ENCODE measurements at regions not wholly inside any gene's neighbourhood (a gene's known extent, or its start where the extent isn't known, plus 50 kb on each side); places are given as distances from the start of the nearest gene placed in this dataset.

DNA sequence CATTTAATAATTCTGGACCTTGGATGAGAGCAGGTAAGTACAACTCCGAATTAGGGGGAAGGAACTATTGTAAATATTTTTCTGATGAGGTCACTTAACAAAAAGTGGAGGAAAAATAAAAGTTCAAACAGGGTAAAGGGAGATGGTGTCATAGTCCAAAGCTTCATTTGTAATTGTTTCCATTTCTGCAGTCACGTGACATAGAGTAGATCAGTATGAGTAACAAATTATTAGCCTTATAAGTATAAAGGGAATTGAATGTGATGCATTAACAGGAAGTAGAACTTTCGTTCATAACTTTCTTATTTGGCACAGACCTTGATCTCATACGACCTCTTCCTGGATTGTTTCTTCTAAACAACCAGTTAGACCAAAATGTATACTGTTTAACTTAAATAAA is 347.2 kb upstream of the TPK1 start:
- TF ChIP-seq, protein P1, sequence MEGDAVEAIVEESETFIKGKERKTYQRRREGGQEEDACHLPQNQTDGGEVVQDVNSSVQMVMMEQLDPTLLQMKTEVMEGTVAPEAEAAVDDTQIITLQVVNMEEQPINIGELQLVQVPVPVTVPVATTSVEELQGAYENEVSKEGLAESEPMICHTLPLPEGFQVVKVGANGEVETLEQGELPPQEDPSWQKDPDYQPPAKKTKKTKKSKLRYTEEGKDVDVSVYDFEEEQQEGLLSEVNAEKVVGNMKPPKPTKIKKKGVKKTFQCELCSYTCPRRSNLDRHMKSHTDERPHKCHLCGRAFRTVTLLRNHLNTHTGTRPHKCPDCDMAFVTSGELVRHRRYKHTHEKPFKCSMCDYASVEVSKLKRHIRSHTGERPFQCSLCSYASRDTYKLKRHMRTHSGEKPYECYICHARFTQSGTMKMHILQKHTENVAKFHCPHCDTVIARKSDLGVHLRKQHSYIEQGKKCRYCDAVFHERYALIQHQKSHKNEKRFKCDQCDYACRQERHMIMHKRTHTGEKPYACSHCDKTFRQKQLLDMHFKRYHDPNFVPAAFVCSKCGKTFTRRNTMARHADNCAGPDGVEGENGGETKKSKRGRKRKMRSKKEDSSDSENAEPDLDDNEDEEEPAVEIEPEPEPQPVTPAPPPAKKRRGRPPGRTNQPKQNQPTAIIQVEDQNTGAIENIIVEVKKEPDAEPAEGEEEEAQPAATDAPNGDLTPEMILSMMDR (IDR thresholded peaks at IDR 0.05; ENCODE audit: insufficient read depth, low read length, poor library complexity, severe bottlenecking) = no peak
- TF ChIP-seq EZH2phosphoT487 (conservative IDR thresholded peaks at IDR 0.05; ENCODE audit: low read length) = no peak

All from SU-DHL-6 (cell line).